Mucosa of rectum (tissue), 2 donors: ENCODE measurements at regions not wholly inside any gene's neighbourhood (a gene's known extent, or its start where the extent isn't known, plus 50 kb on each side); places are given as distances from the start of the nearest gene placed in this dataset.

Experiments
- H3K27ac ChIP-seq, 2 donors: one replicate each; pipeline ENCODE4 v1.7.0; 2013; ENCODE audit warnings: inconsistent platforms in 2 of 2, low read depth in 2 of 2, low read length in 2 of 2
- H3K27me3 ChIP-seq, 2 donors: one replicate each; pipeline ENCODE4 v1.7.0; 2013; ENCODE audit warnings: low read length in 2 of 2; ENCODE audit not compliant: control insufficient read depth in 2 of 2, insufficient read depth in 2 of 2
- H3K36me3 ChIP-seq, 2 donors: one replicate each; pipeline ENCODE4 v1.7.0; 2013; ENCODE audit warnings: low read length in 2 of 2; ENCODE audit not compliant: control insufficient read depth in 2 of 2, insufficient read depth in 2 of 2
- H3K4me1 ChIP-seq, 2 donors: one replicate each; pipeline ENCODE4 v1.7.0; 2013; ENCODE audit warnings: low read length in 2 of 2, mild to moderate bottlenecking in 1 of 2; ENCODE audit not compliant: control insufficient read depth in 2 of 2, insufficient read depth in 2 of 2
- H3K4me3 ChIP-seq, 2 donors: one replicate each; pipeline ENCODE4 v1.7.0; 2013; ENCODE audit warnings: low read length in 2 of 2
- H3K9ac ChIP-seq, 2 donors: one replicate each; pipeline ENCODE4 v1.7.0; 2013; ENCODE audit warnings: low read length in 2 of 2, low read depth in 1 of 2, mild to moderate bottlenecking in 1 of 2
- H3K9me3 ChIP-seq, 2 donors: one replicate each; pipeline ENCODE4 v1.7.0; 2013; ENCODE audit warnings: low read length in 2 of 2; ENCODE audit not compliant: control insufficient read depth in 2 of 2
- donor health status: healthy.
- donor health status: Normal muscosa, but diverticular disease.

DNA sequence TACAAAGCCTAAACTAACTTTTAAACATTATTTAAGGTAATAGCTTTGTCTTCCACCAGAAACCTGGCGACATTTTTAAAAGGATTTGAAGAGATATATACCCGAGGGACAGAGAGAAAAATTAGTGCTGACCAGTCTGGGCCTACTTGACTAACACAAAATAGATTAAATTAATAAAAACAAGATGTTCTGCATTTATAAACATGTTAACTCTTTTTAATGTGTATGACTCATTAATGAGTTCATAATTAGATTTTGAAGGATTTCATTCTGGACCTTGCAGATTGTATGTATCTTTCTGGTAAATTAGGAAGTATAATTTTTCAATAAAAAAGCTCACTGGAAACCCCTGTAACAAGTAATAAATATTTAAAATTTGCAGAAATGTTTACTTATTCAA, 459.1 kb upstream of the CDH9 start:
- Histone ChIP-seq H3K27me3 (no peaks in the 10 kb centered on the region), H3K4me3 (no peak overlapping the region), H3K36me3 (no peaks in the 10 kb centered on the region), H3K9ac (no peak overlapping the region), H3K4me1 (no peaks in the 10 kb centered on the region), H3K9me3 (peaks cover 0 to 10% of the 10 kb centered on the region in 2 donors), H3K27ac (no peak overlapping the region)

DNA sequence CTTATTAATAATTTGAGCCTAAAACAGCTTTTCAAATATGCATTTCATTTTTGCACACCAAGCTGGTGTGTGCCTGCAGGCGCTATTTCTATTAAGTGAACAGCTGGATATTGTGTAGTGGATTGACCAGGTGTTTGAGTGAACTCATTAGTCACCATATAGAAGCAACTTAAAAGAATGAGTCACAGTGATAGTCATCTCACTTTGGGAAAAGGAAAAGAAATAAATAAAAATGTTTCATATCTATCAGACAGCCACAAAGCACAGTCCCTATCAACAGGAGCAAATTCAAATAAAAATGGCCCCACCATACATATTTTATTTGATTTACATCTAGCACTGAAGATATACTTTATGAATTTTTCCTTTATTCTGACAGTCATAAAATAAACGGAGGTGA, 456.5 kb upstream of the CDH9 start:
- H3K27ac ChIP-seq: no peak overlapping the region
- no peaks in the 10 kb centered on the region for H3K36me3 ChIP-seq
- no peak overlapping the region for H3K4me3 ChIP-seq
- H3K9ac ChIP-seq: no peak overlapping the region
- no peaks in the 10 kb centered on the region for H3K27me3 ChIP-seq
- peaks cover 0 to 10% of the 10 kb centered on the region in 2 donors for H3K9me3 ChIP-seq
- no peaks in the 10 kb centered on the region for H3K4me1 ChIP-seq

DNA sequence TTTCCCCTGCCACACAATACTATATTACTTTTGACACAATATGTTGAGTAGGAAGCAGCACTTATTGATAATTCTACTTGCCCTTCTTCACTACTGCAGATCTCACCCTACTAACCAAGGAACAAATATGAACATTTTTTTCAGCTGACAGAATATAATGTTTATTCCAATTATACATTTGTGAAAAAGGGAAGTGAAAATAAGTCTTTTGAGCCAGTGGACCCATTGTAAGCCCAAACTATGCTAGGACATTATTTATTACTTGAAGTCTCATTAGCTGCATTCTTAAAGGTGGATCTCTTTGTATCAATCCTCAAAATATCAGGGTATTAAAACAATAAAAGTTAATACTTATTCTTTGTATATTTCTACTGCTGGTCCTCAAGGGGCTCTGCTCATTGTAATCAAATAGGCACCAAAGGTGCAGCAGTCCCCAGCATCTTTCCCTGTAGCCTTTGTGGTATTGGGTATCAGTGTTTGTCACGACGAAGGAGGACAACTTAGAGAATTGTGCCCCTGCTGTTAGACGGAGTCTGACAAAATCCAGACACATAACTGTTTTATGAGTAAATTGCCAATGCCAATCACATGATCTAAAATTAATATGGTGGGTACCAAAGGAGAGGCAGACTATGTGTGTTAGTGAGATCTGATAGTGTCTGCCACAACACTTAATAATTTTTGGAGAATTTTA, 453.5 kb upstream of the CDH9 start:
- Histone ChIP-seq H3K27ac (no peak overlapping the region), H3K4me3 (no peak overlapping the region), H3K27me3 (no peaks in the 10 kb centered on the region), H3K4me1 (no peaks in the 10 kb centered on the region), H3K9ac (no peak overlapping the region), H3K36me3 (no peaks in the 10 kb centered on the region), H3K9me3 (peaks cover 0 to 9% of the 10 kb centered on the region in 2 donors)

DNA sequence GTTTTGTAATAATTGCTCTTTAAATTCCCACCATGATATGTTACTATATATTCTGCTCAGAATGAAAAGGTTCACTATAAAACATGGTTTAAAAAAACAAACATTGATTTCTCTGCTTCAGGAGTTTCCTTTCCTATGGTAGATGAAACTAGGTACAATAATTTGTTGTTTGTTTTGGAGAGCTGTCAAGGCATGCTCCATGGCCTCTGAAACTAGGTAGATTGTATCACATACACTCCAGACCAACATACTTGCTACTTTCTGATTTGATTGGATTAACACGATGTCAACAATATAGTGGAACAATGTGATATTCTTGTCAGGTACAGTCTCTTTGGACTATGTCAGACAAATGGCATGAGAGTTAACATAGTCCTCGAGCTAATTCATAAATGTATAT, 452.7 kb upstream of the CDH9 start:
- no peaks in the 10 kb centered on the region for H3K36me3 ChIP-seq
- H3K27me3 ChIP-seq: no peaks in the 10 kb centered on the region
- no peak overlapping the region for H3K9ac ChIP-seq
- H3K27ac ChIP-seq: no peak overlapping the region
- no peak overlapping the region for H3K4me3 ChIP-seq
- no peaks in the 10 kb centered on the region for H3K4me1 ChIP-seq
- peaks cover 0 to 8% of the 10 kb centered on the region in 2 donors for H3K9me3 ChIP-seq

DNA sequence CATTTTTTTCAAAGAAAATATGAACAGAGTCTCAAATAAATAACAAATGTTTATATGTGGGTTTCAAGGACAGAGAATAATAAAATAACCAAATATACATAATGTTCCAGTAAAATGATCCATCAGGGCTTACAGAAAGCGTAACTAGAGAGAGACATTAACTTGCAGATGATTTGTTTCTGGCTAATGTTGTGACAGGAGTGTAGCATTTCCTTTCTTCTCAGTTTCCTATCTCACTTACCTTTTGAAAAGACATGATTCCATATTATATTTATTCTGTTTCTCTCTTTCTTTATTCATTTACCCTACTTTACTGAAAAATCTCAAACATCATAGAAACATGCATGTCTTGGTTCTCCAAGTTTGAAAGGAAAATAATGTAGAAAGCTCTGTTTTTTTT, 451.3 kb upstream of the CDH9 start:
- Histone ChIP-seq H3K4me3 (no peak overlapping the region), H3K4me1 (no peaks in the 10 kb centered on the region), H3K27ac (no peak overlapping the region), H3K9me3 (peaks cover 2 to 8% of the 10 kb centered on the region in 2 donors), H3K27me3 (no peaks in the 10 kb centered on the region), H3K9ac (no peak overlapping the region), H3K36me3 (no peaks in the 10 kb centered on the region)

DNA sequence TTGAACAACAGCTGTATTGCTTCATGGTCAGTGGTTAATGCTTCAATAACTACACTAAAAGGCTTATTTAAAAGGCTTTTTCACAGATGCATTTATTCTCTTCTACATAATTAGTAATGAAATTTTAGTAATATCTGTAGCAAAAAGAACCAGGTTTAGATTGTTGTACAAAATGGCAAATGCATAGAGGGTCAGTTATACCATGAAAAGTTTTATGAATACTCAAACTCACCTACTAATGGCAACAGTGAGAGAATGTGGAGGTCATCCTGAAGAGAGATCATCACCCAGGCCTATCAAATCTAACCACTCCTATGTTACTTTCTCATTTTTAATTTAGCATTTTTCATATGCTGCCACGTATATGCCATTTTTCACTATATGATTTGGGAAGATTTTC, 444.3 kb upstream of the CDH9 start:
- Histone ChIP-seq H3K9me3 (peaks cover under 1 to 5% of the 10 kb centered on the region in 2 donors), H3K4me1 (no peaks in the 10 kb centered on the region), H3K36me3 (no peaks in the 10 kb centered on the region), H3K9ac (no peak overlapping the region), H3K27me3 (no peaks in the 10 kb centered on the region), H3K27ac (no peak overlapping the region), H3K4me3 (no peak overlapping the region)

DNA sequence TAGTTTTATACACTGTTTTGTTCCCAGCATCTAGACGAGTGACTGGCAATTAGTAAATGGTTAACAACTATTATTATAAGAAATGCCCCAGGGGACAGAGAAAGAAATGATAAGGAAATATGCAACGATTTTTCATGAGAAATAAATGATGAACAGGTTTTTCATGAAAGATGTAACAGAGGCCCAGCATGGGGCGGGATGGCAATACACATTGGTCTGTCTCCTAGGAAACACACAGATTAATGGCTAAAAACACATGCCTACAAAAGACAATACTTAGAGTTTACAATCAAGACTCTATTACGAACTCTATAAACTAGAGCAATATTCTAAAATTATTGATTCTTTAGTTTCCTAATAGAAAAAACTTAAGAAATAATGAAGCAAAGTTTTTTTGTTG, 441.5 kb upstream of the CDH9 start:
- Histone ChIP-seq H3K4me1 (no peaks in the 10 kb centered on the region), H3K36me3 (no peaks in the 10 kb centered on the region)

DNA sequence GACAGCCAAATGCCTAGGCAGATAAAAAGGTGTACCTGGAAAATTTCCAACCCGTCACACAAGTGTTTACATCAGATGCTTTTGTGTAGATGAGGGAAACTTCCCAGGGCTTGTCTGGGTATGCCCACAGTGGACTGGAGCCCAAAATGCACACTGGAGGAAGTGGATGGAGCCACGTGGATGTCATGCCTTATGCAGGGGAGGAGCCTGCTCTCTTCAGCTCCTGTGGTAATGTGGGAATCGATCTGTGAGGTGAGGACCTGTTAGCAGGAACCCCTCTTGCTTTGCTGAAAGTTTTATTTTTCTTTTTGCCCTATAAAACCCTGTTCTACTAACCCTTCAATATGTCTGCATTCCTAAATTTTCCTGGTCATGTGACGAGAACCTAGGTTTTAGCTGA, 439.2 kb upstream of the CDH9 start:
- no peak overlapping the region for H3K4me3 ChIP-seq
- H3K27ac ChIP-seq: no peak overlapping the region
- no peaks in the 10 kb centered on the region for H3K4me1 ChIP-seq
- no peaks in the 10 kb centered on the region for H3K36me3 ChIP-seq
- no peak overlapping the region for H3K9ac ChIP-seq
- H3K9me3 ChIP-seq: peaks cover 5 to 7% of the 10 kb centered on the region in 2 donors
- H3K27me3 ChIP-seq: no peaks in the 10 kb centered on the region

More for the DNA sequence above, 441.5 kb upstream of the CDH9 start:
- Histone ChIP-seq H3K27ac (no peak overlapping the region), H3K9me3 (peaks cover 5 to 10% of the 10 kb centered on the region in 2 donors), H3K4me3 (no peak overlapping the region), H3K9ac (no peak overlapping the region), H3K27me3 (no peaks in the 10 kb centered on the region)

DNA sequence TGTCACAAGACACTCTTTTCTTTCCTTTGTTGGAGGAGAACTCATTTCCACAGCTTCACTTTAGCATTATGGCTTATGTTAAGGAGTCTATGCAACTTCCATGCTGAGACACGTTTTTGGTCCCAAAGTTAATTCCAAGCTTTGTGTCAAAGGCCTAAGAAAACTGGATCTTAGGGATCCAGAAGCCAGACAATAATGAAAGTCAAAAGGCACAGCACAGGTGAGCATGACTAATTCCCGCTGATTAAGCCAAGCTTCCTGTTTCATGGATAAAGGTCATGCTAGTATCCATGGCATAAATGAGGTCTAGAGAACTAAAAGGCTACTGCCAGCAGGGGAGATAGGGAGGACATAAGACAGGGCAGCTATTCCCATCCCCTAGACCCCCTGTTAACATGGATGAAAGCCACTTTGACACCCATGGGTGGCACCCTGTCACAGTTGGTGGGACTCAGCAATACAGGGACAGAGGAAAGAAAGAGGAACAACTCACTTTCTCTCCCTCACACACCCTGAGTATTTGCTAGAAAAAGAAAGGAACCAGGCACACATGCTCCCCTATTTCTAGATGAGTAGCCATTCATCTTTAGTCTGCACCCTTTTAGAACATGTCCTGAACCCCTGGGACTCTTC, 438.1 kb upstream of the CDH9 start:
- no peak overlapping the region for H3K9ac ChIP-seq
- no peak overlapping the region for H3K4me3 ChIP-seq
- H3K9me3 ChIP-seq: peaks cover 5 to 7% of the 10 kb centered on the region in 2 donors

DNA sequence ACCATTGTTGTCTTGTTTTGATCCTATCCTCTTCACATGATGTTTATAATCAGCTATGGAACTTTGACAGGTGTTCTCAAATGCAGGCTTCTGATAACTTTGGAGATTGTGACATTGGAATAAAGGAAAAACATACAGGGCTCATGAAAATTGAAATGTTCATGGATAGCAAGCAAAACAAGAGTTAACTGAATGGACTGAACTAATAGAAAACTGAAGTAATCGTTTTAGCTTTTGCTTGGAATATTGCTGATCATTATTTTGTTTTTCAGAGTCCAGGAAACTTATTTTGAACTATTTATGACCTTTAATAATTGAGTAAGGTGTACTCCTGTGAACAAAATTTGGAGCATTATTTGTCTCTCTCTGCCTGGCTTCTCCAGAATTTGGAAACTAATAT, 436.7 kb upstream of the CDH9 start:
- Histone ChIP-seq H3K9me3 (peaks cover 5 to 7% of the 10 kb centered on the region in 2 donors), H3K9ac (no peak overlapping the region), H3K4me1 (no peaks in the 10 kb centered on the region), H3K4me3 (no peak overlapping the region), H3K36me3 (no peaks in the 10 kb centered on the region), H3K27ac (no peak overlapping the region), H3K27me3 (no peaks in the 10 kb centered on the region)

More for the DNA sequence above, 438.1 kb upstream of the CDH9 start:
- Histone ChIP-seq H3K4me1 (no peaks in the 10 kb centered on the region), H3K27ac (no peak overlapping the region), H3K27me3 (no peaks in the 10 kb centered on the region), H3K36me3 (no peaks in the 10 kb centered on the region)
